Chondrocyte (in vitro differentiated cells): ENCODE measurements at regions not wholly inside any gene's neighbourhood (a gene's known extent, or its start where the extent isn't known, plus 50 kb on each side); places are given as distances from the start of the nearest gene placed in this dataset.

Experiments used
- DNase-seq: peaks from one replicate; pipeline ENCODE4 v3.0.0; 2021; ENCODE audit warnings: mixed read lengths, low spot score
- H3K27ac Mint-ChIP-seq: one replicate; pipeline ENCODE4 v1.8.0; 2021; ENCODE audit warnings: mild to moderate bottlenecking, moderate library complexity, mixed read lengths; ENCODE audit not compliant: unreplicated experiment
- H3K27me3 Mint-ChIP-seq: 2 replicates; pipeline ENCODE4 v1.8.0; 2021; ENCODE audit warnings: low read depth, mixed read lengths
- H3K36me3 Mint-ChIP-seq: 2 replicates; pipeline ENCODE4 v1.8.0; 2021; ENCODE audit warnings: low read depth, mixed read lengths
- H3K4me1 Mint-ChIP-seq: 2 replicates; pipeline ENCODE4 v1.8.0; 2021; ENCODE audit warnings: low read depth, mild to moderate bottlenecking, mixed read lengths
- H3K4me3 Mint-ChIP-seq: one replicate; pipeline ENCODE4 v1.8.0; 2021; ENCODE audit warnings: mild to moderate bottlenecking, moderate library complexity, mixed read lengths; ENCODE audit not compliant: unreplicated experiment
- H3K9me3 Mint-ChIP-seq: 2 replicates; pipeline ENCODE4 v1.8.0; 2021; ENCODE audit warnings: low read depth, mixed read lengths
- CTCF ChIP-seq: fragments of 200-600 bp; sonication (generic); IDR thresholded peaks from 2 replicates; pipeline ENCODE4 v1.5.0; 2021; ENCODE audit warnings: antibody characterized with exemption, mild to moderate bottlenecking, moderate library complexity

- H3K4me3 Mint-ChIP-seq = no peak overlapping the region
- TF ChIP-seq CTCF = no peak
Measured at GRCh38 chr11:39917256-39917655, 1542.2 kb downstream of the LRRC4C start.

GRCh38 chr11:39910087-39910486 is 1549.4 kb downstream of the LRRC4C start:
- TF ChIP-seq CTCF = no peak
- no peaks in the 10 kb centered on the region for H3K4me1 Mint-ChIP-seq
- no peak for DNase-seq
- no peaks in the 10 kb centered on the region for H3K36me3 Mint-ChIP-seq
- H3K27ac Mint-ChIP-seq = no peak overlapping the region
- H3K9me3 Mint-ChIP-seq = peaks cover 19% of the 10 kb centered on the region
- no peak overlapping the region for H3K4me3 Mint-ChIP-seq
- no peaks in the 10 kb centered on the region for H3K27me3 Mint-ChIP-seq

More at GRCh38 chr11:39917256-39917655, 1542.2 kb downstream of the LRRC4C start:
- peaks cover 34% of the 10 kb centered on the region for H3K9me3 Mint-ChIP-seq
- DNase-seq = no peak
- H3K4me1 Mint-ChIP-seq = no peaks in the 10 kb centered on the region
- H3K27ac Mint-ChIP-seq = no peak overlapping the region
- H3K27me3 Mint-ChIP-seq = no peaks in the 10 kb centered on the region
- peaks cover 3% of the 10 kb centered on the region for H3K36me3 Mint-ChIP-seq

GRCh38 chr11:39860931-39861330 is 1598.5 kb downstream of the LRRC4C start:
- no peak for TF ChIP-seq CTCF
- DNase-seq = no peak
- H3K4me3 Mint-ChIP-seq = no peak overlapping the region
- H3K4me1 Mint-ChIP-seq = no peaks in the 10 kb centered on the region
- no peaks in the 10 kb centered on the region for H3K36me3 Mint-ChIP-seq
- no peaks in the 10 kb centered on the region for H3K27me3 Mint-ChIP-seq
- peaks cover 18% of the 10 kb centered on the region for H3K9me3 Mint-ChIP-seq
- no peak overlapping the region for H3K27ac Mint-ChIP-seq

- no peak for TF ChIP-seq CTCF
- Mint-ChIP-seq H3K4me3 (no peak overlapping the region), H3K9me3 (peaks cover 61% of the 10 kb centered on the region), H3K4me1 (no peaks in the 10 kb centered on the region), H3K36me3 (peaks cover 2% of the 10 kb centered on the region), H3K27me3 (no peaks in the 10 kb centered on the region), H3K27ac (no peak overlapping the region)
- no peak for DNase-seq
Measured at GRCh38 chr11:39817241-39817640, 1642.2 kb downstream of the LRRC4C start.

GRCh38 chr11:39810358-39810757 is 1649.1 kb downstream of the LRRC4C start:
- Mint-ChIP-seq H3K9me3 (peaks cover 47% of the 10 kb centered on the region), H3K4me1 (no peaks in the 10 kb centered on the region), H3K36me3 (peaks cover 2% of the 10 kb centered on the region), H3K27me3 (no peaks in the 10 kb centered on the region), H3K27ac (no peak overlapping the region), H3K4me3 (no peak overlapping the region)
- DNase-seq = no peak
- TF ChIP-seq CTCF = no peak
